Activated T-helper 1 cell treated with Interleukin-2 at 50 U/mL for 16 hours (primary cell): ENCODE measurements at regions not wholly inside any gene's neighbourhood (a gene's known extent, or its start where the extent isn't known, plus 50 kb on each side); places are given as distances from the start of the nearest gene placed in this dataset.
A peak's percentile ranks its signal among the peaks of the same experiment; 100 is the strongest.

Source experiments
- DNase-seq: peaks from one replicate; pipeline ENCODE4 v3.0.0-alpha.2; 2020; ENCODE audit warnings: low read depth

GRCh38 chr2:137824501-137824900, 139.8 kb upstream of the HNMT start:
- DNase-seq = no peak

GRCh38 chr2:137826373-137827372, 137.6 kb upstream of the HNMT start:
- DNase-seq = no peak

GRCh38 chr2:137828624-137829023, 135.6 kb upstream of the HNMT start:
- DNase-seq = no peak

- DNase-seq = no peak
Measured at GRCh38 chr2:137829251-137829650, 135.0 kb upstream of the HNMT start.

GRCh38 chr2:137834760-137835379, 129.4 kb upstream of the HNMT start:
- no peak for DNase-seq

- no peak for DNase-seq
Measured at GRCh38 chr2:137836671-137837070, 127.6 kb upstream of the HNMT start.

- no peak for DNase-seq
Measured at GRCh38 chr2:137837830-137838229, 126.4 kb upstream of the HNMT start.

GRCh38 chr2:137838255-137839092, 125.8 kb upstream of the HNMT start:
- no peak for DNase-seq

GRCh38 chr2:137842430-137842829, 121.8 kb upstream of the HNMT start:
- DNase-seq = no peak

GRCh38 chr2:137842952-137843351, 121.3 kb upstream of the HNMT start:
- DNase-seq = no peak

GRCh38 chr2:137845422-137845821, 118.9 kb upstream of the HNMT start:
- no peak for DNase-seq

GRCh38 chr2:137846993-137847392, 117.3 kb upstream of the HNMT start:
- DNase-seq = no peak

GRCh38 chr2:137847443-137847842, 116.8 kb upstream of the HNMT start:
- DNase-seq = no peak

- DNase-seq = no peak
Measured at GRCh38 chr2:137857881-137858280, 106.4 kb upstream of the HNMT start.

- DNase-seq = no peak
Measured at GRCh38 chr2:137862651-137863050, 101.6 kb upstream of the HNMT start.

GRCh38 chr2:137865954-137866540, 98.2 kb upstream of the HNMT start:
- DNase-seq = peak; percentile 0

GRCh38 chr2:137870682-137871081, 93.6 kb upstream of the HNMT start:
- no peak for DNase-seq

- no peak for DNase-seq
Measured at GRCh38 chr2:137872577-137872976, 91.7 kb upstream of the HNMT start.

GRCh38 chr2:137873536-137874244, 90.6 kb upstream of the HNMT start:
- no peak for DNase-seq

GRCh38 chr2:137879121-137879520, 85.2 kb upstream of the HNMT start:
- no peak for DNase-seq

GRCh38 chr2:137881711-137882110, 82.6 kb upstream of the HNMT start:
- DNase-seq = no peak
